HG02884 (cell line): ENCODE measurements at regions not wholly inside any gene's neighbourhood (a gene's known extent, or its start where the extent isn't known, plus 50 kb on each side); places are given as distances from the start of the nearest gene placed in this dataset.
"Not testable (repeated sequence)": the region's sequence is repeated elsewhere in the genome, so short reads cannot be mapped to it uniquely, and the experiment has no call there.

Experiments
- ATAC-seq: cut with Tn5 transposase; IDR thresholded peaks from one replicate; pipeline ENCODE4 v1.9.1; 2021; ENCODE audit warnings: mild to moderate bottlenecking, moderate library complexity; ENCODE audit not compliant: unreplicated experiment

GRCh38 chr7:114293289-114294012, 121.2 kb upstream of the FOXP2 start:
- ATAC-seq: no peak

- no peak for ATAC-seq
Measured at GRCh38 chr7:114279901-114280300, 134.7 kb upstream of the FOXP2 start.

GRCh38 chr7:114273218-114273617, 141.4 kb upstream of the FOXP2 start:
- no peak for ATAC-seq

DNA sequence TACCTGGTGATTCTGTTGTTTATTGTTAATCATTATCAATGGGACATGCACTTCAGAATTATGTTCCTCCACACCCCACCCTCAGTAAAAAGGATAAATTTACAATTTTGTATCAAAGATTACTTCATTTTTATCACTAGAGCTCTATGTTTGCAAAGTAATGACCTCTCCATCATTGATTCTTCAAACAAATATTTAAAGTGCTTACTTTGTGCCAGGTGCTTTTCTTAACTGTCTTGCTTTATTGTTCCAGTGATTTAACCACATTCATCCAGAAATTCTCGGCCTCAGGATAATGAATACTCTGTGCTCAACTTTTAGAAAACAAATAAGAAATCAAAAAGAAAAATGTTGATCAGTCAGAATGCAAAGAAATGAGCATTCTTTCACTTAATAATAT, 144.9 kb upstream of the FOXP2 start:
- ATAC-seq: no peak

- not testable (repeated sequence) for ATAC-seq
Measured at GRCh38 chr7:114267550-114267949, 147.1 kb upstream of the FOXP2 start.

GRCh38 chr7:114264023-114264422, 150.6 kb upstream of the FOXP2 start:
- no peak for ATAC-seq

GRCh38 chr7:114263219-114263618, 151.4 kb upstream of the FOXP2 start:
- no peak for ATAC-seq

GRCh38 chr7:114255404-114255841, 159.2 kb upstream of the FOXP2 start:
- ATAC-seq: no peak

GRCh38 chr7:114243646-114244045, 171.0 kb upstream of the FOXP2 start:
- no peak for ATAC-seq

- ATAC-seq: no peak
Measured at GRCh38 chr7:114242992-114243507, 171.6 kb upstream of the FOXP2 start.

DNA sequence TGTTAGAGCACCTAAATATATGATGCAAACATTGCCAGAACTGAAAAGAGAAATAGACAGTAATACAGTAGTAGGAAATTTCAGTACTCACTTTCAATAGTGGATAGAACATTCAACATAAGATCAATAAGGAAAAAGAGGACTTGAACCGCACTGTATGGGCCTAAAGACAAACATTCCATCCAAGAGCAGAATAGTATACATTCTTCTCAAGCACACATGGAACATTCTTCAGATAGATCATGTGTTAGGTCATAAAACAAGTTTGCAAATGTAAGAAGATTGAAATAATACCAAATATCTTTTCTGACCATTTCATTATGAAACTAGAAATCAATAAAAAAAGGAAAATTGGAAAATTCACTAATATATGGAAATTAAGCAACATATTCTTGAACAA, 185.4 kb upstream of the FOXP2 start:
- no peak for ATAC-seq

DNA sequence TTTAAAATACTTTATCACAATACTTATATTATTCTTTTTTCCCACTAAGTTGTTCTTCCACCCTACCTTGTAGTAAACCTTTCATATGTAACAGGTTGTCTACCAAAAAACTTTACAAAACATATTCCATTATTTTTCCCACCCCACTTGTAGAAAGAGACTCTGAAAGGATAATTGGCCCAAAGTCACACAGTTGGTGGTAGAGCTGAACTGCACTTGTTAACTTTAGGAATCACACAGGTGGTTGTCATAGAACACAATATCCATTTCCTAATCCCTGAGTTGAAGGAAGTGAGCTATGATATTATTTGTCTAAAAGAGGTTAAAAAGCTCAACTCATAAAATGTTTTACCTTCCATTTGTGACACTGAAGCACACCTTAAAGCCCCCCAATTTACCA, 188.8 kb upstream of the FOXP2 start:
- no peak for ATAC-seq

DNA sequence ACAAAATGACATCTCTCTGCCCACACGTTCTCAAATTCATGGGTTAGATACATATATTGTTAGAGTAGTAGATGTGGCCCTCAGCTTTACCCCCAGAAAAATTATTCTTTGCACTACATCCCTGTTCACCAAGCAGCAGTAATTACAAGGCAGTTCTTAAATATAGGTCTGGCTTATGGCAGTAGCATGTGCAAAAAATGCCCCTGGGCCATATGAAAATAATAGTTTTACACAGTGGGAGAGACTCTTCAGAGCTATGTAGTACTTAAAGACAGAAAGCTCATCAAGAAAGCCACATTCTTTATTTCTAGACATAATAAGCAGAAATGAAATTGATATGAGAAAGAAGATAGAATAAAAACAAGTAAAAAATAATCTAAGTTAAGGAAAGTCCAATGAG, 196.3 kb upstream of the FOXP2 start:
- ATAC-seq: no peak

GRCh38 chr7:114217026-114217806, 197.4 kb upstream of the FOXP2 start:
- no peak for ATAC-seq

DNA sequence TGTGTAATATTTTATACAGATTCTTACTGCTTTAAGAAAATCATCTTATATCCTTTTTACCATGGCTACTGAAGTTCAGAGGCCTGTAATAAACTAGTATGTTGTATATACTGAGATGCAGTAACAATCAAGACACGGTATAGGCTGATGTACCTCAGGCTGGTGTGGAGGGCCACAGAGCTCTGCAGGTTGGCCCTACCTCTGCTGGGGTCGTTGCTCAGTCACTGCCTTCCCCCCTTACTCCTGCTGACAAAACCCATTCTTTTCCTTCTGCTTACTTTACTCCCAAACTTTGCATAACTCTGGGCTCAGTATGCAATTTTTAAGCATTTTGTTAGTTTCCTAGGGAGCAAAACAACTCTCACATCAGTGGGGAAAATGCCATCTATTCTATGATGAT, 200.1 kb upstream of the FOXP2 start:
- no peak for ATAC-seq

DNA sequence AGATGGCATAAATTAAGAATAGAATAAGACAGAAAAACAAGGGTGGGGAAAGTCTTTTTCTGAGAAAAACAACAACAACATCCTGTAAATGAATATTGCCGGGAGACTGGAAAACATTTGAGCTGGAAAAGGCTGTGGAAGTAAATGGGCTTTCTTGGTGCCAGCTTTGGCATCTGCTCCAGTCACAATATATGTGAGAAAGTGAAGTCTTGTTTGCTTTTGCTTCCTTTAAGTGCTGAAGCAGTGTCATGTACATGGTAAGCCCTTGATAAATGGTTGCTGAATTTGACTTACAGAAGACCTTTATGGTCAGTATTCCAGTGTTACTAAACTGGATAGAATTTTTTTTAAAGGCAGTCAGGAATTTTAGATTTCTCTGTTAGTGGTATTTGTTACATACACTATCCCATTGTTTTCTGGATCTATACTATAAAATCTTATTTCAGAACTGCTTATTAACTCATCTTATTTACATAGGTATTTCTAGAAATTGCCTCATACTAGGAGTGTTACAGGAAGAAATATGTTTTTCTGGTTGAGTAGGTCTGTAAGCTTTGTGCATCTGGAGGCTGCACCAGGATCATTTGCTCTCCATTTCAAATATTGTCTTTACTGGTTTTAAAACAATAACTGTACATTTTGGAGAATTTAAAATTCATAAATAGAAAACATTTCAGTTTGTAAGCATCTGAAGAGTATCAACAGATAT, 201.7 kb upstream of the FOXP2 start:
- no peak for ATAC-seq

DNA sequence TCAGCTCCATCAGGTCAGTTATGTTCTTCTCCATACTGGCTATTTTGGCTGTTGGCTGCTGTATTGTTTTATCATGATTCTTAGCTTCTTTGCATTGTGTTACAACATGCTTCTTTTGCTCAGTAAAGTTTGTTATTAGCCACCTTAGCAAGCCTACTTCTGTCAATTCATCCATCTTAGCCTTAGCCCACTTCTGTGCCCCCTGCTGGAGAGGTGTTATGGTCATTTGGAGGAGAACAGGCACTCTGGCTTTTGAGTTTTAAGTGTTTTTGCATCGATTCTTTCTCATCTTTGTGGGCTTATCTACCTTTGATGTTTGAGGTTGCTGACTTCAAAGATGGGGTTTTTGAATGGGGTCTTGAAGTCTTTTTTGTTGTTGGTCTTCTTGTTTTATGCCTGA, 204.6 kb upstream of the FOXP2 start:
- ATAC-seq: no peak

DNA sequence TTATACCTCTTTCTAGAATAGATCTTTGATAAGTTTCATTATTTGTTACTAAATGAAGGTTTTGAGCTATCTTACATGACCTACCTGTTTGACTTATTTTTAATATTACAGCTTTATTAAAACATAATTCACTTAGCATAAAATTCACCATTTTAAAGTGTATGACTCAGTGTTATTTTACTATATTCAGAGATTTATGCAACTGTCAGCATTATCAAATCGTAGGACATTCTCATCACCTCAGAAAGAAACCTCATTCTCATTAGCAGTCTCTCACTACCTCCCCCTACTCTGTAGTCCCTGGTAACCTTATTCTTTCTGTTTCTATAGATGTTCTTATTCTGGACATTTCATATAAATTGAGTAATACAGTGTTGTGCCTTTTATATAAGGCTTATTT, 207.9 kb upstream of the FOXP2 start:
- no peak for ATAC-seq

- no peak for ATAC-seq
Measured at GRCh38 chr7:114196517-114196916, 218.1 kb upstream of the FOXP2 start.

- ATAC-seq: no peak
Measured at GRCh38 chr7:114190387-114190786, 224.2 kb upstream of the FOXP2 start.

GRCh38 chr7:114183311-114184088, 231.1 kb upstream of the FOXP2 start:
- no peak for ATAC-seq
